Nucleus accumbens (tissue), 56 donors: ENCODE measurements at regions not wholly inside any gene's neighbourhood (a gene's known extent, or its start where the extent isn't known, plus 50 kb on each side); places are given as distances from the start of the nearest gene placed in this dataset.

Experiments used
- DNase-seq, 56 donors: peaks; one replicate each; lab custom pipeline; 2025; lab: John Stamatoyannopoulos, UW

GRCh38 chr5:101942321-101942882 lies 353.7 kb downstream of the SLCO4C1 start:
- peak in 12 of 56 donors; percentile 1 to 11 (median 3) for DNase-seq

GRCh38 chr5:101937041-101937440 lies 359.0 kb downstream of the SLCO4C1 start:
- no peak for DNase-seq

- DNase-seq = no peak
Observed at GRCh38 chr5:101935086-101935485, 361.0 kb downstream of the SLCO4C1 start.

- DNase-seq = no peak
Observed at GRCh38 chr5:101932599-101932998, 363.5 kb downstream of the SLCO4C1 start.

- DNase-seq = no peak
Observed at GRCh38 chr5:101929628-101930027, 366.5 kb downstream of the SLCO4C1 start.

GRCh38 chr5:101917166-101917565 lies 378.9 kb downstream of the SLCO4C1 start:
- DNase-seq = no peak

- DNase-seq = no peak
Observed at GRCh38 chr5:101915554-101915953, 380.5 kb downstream of the SLCO4C1 start.

- no peak for DNase-seq
Observed at GRCh38 chr5:101904736-101905135, 391.3 kb downstream of the SLCO4C1 start.

- DNase-seq = no peak
Observed at GRCh38 chr5:101897914-101898313, 398.2 kb downstream of the SLCO4C1 start.

- DNase-seq = no peak
Observed at GRCh38 chr5:101894985-101895384, 401.1 kb downstream of the SLCO4C1 start.

- no peak for DNase-seq
Observed at GRCh38 chr5:101878190-101878589, 417.9 kb downstream of the SLCO4C1 start.

- no peak for DNase-seq
Observed at GRCh38 chr5:101877451-101877850, 418.6 kb downstream of the SLCO4C1 start.

GRCh38 chr5:101866473-101866872 lies 429.6 kb downstream of the SLCO4C1 start:
- no peak for DNase-seq

GRCh38 chr5:101860563-101860962 lies 435.5 kb downstream of the SLCO4C1 start:
- no peak for DNase-seq

- DNase-seq = no peak
Observed at GRCh38 chr5:101860145-101860544, 435.9 kb downstream of the SLCO4C1 start.

GRCh38 chr5:101846496-101846895 lies 449.6 kb downstream of the SLCO4C1 start:
- no peak for DNase-seq

GRCh38 chr5:101843055-101843454 lies 453.0 kb downstream of the SLCO4C1 start:
- no peak for DNase-seq

GRCh38 chr5:101838435-101838834 lies 457.6 kb downstream of the SLCO4C1 start:
- DNase-seq = no peak

GRCh38 chr5:101829255-101829654 lies 466.8 kb downstream of the SLCO4C1 start:
- DNase-seq = no peak

GRCh38 chr5:101811466-101811865 lies 484.6 kb downstream of the SLCO4C1 start:
- DNase-seq = no peak

GRCh38 chr5:101806410-101806809 lies 489.7 kb downstream of the SLCO4C1 start:
- no peak for DNase-seq

- DNase-seq = no peak
Observed at GRCh38 chr5:101796427-101796826, 499.7 kb downstream of the SLCO4C1 start.

GRCh38 chr5:101788797-101789196 lies 507.3 kb downstream of the SLCO4C1 start:
- DNase-seq = no peak
